Suprapubic skin (tissue), 4 donors: ENCODE measurements at regions not wholly inside any gene's neighbourhood (a gene's known extent, or its start where the extent isn't known, plus 50 kb on each side); places are given as distances from the start of the nearest gene placed in this dataset.

Source experiments
- POLR2A ChIP-seq, 2 donors: fragments of 450-650 bp; IDR thresholded peaks; one replicate each; pipeline ENCODE4 v1.6.1; 2017; ENCODE audit warnings: antibody characterized with exemption in 2 of 2, mild to moderate bottlenecking in 2 of 2, moderate library complexity in 2 of 2
- POLR2AphosphoS5 ChIP-seq, 3 donors: sonication (generic); formaldehyde crosslinking; IDR thresholded peaks; one replicate each; pipeline ENCODE4 v1.6.1; 2017; ENCODE audit warnings: antibody characterized with exemption in 3 of 3
- TF ChIP-seq, protein P1 (sequence below), 2 donors: fragments of 200-600 bp in 1 of 2; fragments of 450-650 bp in 1 of 2; sonication (generic) in 1 of 2; IDR thresholded peaks; one replicate each; pipeline ENCODE4 v1.5.1; 2016 to 2019; ENCODE audit warnings: antibody characterized with exemption in 2 of 2, mild to moderate bottlenecking in 1 of 2, moderate library complexity in 1 of 2

DNA sequence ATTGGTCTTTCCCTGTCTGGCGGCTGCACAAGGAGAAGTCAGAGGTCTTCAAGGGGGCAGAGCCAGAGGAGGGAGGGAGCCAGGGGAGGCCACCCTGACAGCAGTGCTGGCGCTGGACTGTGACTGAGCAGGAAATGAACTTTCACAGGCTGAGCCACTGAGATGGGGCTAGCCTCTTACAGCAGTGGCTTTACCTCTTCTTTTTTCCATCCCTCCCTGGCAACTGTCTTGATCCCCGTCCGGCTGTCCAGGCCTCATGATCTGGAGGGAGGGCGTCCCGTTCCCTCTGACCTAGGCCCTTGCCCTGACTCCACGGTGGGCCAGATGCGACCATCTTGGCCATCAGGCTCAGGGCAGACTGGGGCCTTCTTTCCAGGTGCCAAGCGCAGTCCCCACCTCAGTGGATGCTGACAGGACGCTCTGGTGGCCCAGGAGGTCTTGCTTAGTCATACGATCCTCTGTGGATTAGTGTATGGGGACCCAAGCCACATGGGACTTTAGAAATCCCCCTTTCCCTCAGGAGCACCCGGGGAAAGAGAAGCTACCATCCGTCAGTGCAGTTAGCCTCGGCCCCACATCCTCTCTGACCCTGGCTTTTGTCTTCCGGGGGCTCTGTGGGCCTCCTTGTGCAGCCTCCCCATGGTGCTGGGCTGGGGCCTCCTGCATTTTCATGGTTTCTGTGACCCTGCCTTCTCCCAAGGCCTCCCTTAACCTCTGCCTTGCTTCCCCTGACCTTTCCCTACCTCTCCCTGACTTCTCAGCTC is 57.4 kb upstream of the CCDC167 start:
- TF ChIP-seq POLR2AphosphoS5 (IDR thresholded peaks at IDR 0.05) (no peak), POLR2A (IDR thresholded peaks at IDR 0.05) (no peak)
- TF ChIP-seq, protein P1, sequence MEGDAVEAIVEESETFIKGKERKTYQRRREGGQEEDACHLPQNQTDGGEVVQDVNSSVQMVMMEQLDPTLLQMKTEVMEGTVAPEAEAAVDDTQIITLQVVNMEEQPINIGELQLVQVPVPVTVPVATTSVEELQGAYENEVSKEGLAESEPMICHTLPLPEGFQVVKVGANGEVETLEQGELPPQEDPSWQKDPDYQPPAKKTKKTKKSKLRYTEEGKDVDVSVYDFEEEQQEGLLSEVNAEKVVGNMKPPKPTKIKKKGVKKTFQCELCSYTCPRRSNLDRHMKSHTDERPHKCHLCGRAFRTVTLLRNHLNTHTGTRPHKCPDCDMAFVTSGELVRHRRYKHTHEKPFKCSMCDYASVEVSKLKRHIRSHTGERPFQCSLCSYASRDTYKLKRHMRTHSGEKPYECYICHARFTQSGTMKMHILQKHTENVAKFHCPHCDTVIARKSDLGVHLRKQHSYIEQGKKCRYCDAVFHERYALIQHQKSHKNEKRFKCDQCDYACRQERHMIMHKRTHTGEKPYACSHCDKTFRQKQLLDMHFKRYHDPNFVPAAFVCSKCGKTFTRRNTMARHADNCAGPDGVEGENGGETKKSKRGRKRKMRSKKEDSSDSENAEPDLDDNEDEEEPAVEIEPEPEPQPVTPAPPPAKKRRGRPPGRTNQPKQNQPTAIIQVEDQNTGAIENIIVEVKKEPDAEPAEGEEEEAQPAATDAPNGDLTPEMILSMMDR (IDR thresholded peaks at IDR 0.05), result no peak
